Kidney (tissue), 13 donors: ENCODE measurements at regions not wholly inside any gene's neighbourhood (a gene's known extent, or its start where the extent isn't known, plus 50 kb on each side); places are given as distances from the start of the nearest gene placed in this dataset.

ENCODE experiments used
- DNase-seq, 5 donors: peaks; one replicate each; pipeline ENCODE4 v3.0.0-alpha.2; 2013 to 2020
- FAIRE-seq: peaks from 2 replicates; lab custom pipeline; 2012; peaks lifted over from hg19 to GRCh38; lab: Jason Lieb, UNC
- H3K27ac ChIP-seq, 2 donors: one replicate each; pipeline ENCODE4 v1.7.0; 2013; ENCODE audit warnings: low read depth in 2 of 2, low read length in 2 of 2, inconsistent platforms in 1 of 2
- H3K27me3 ChIP-seq: one replicate; pipeline ENCODE4 v1.7.1; 2013; ENCODE audit warnings: low read length, inconsistent platforms; ENCODE audit not compliant: control insufficient read depth, insufficient read depth
- H3K36me3 ChIP-seq, 3 donors: one replicate each; pipeline versions ENCODE4 v1.7.0 to v1.7.1; 2013; ENCODE audit warnings: low read length in 3 of 3, control low read depth in 1 of 3, inconsistent platforms in 1 of 3; ENCODE audit not compliant: insufficient read depth in 3 of 3, control insufficient read depth in 2 of 3
- H3K4me1 ChIP-seq, 3 donors: one replicate each; pipeline versions ENCODE4 v1.7.0 to v1.7.1; 2013; ENCODE audit warnings: low read length in 3 of 3, inconsistent platforms in 1 of 3, low read depth in 1 of 3; ENCODE audit not compliant: control insufficient read depth in 2 of 3, insufficient read depth in 2 of 3
- H3K4me3 ChIP-seq, 3 donors: one replicate each; pipeline versions ENCODE4 v1.7.0 to v1.8.1; 2013; ENCODE audit warnings: low read length in 3 of 3, control low read depth in 1 of 3, inconsistent platforms in 1 of 3
- H3K9ac ChIP-seq, 3 donors: one replicate each; pipeline versions ENCODE4 v1.7.0 to v1.7.1; 2013; ENCODE audit warnings: low read length in 3 of 3, control low read depth in 1 of 3, inconsistent platforms in 1 of 3
- H3K9me3 ChIP-seq, 3 donors: one replicate each; pipeline versions ENCODE4 v1.7.0 to v1.7.1; 2013; ENCODE audit warnings: low read length in 3 of 3, control low read depth in 1 of 3, inconsistent platforms in 1 of 3; ENCODE audit not compliant: control insufficient read depth in 2 of 3, insufficient read depth in 1 of 3
- CTCF ChIP-seq: IDR thresholded peaks from 3 replicates; pipeline ENCODE4 v1.5.1; 2012; ENCODE audit warnings: mild to moderate bottlenecking, moderate library complexity, borderline replicate concordance; ENCODE audit not compliant: insufficient read depth; ENCODE audit errors: extremely low read depth
- intact Hi-C: fragments of 100-400 bp; cut with DNase I; formaldehyde crosslinking; loops from one replicate; pipeline ENCODE4 v1.11.1; 2022
- donor health status: control.
- donor health status: control.
- donor health status: control.
- donor health status: control.
- donor health status: control.
- donor health status: DM: yes; HTN: yes; CAD: no.
- donor health status: Normal renal cell carcinoma (clear cell type).

GRCh38 chr9:3660936-3661335 lies 135.1 kb upstream of the RFX3 start:
- FAIRE-seq: no peak
- no peaks in the 10 kb centered on the region for H3K4me1 ChIP-seq
- H3K9me3 ChIP-seq: no peaks in the 10 kb centered on the region
- no peak overlapping the region for H3K9ac ChIP-seq
- intact Hi-C loops: no loop called here
- no peak for TF ChIP-seq CTCF
- H3K27me3 ChIP-seq: no peaks in the 10 kb centered on the region
- H3K27ac ChIP-seq: no peak overlapping the region
- H3K4me3 ChIP-seq: no peak overlapping the region
- H3K36me3 ChIP-seq: no peaks in the 10 kb centered on the region
- DNase-seq: peak in 2 of 5 donors; percentile 7 to 18

DNA sequence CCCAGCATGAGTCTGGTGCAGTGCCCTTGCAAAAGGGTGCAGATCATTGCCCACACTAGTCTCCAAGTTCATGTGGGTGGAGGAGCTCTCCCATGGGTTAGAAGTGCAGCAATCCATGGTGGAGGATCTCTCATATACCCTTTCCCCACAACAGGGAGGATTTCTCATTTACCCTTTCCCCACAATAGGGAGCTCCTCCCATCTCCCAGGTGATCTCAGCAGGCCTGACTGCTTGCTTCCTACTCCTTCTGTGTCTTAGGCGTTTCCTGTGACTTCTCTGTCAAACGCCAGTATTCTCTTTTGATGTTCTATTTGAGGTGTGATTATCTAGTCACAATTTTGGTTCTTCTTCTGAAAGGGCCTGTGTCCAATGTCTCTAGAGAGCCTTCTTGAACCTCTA lies 133.8 kb upstream of the RFX3 start:
- no peak overlapping the region for H3K9ac ChIP-seq
- no peaks in the 10 kb centered on the region for H3K9me3 ChIP-seq
- intact Hi-C loops: no loop called here
- H3K4me3 ChIP-seq: no peak overlapping the region
- FAIRE-seq: no peak
- no peak overlapping the region for H3K27ac ChIP-seq
- TF ChIP-seq CTCF: no peak
- H3K36me3 ChIP-seq: no peaks in the 10 kb centered on the region
- no peak for DNase-seq
- H3K4me1 ChIP-seq: no peaks in the 10 kb centered on the region
- H3K27me3 ChIP-seq: no peaks in the 10 kb centered on the region

- Histone ChIP-seq H3K4me1 (no peaks in the 10 kb centered on the region), H3K9ac (no peak overlapping the region), H3K4me3 (no peak overlapping the region), H3K36me3 (no peaks in the 10 kb centered on the region), H3K27me3 (no peaks in the 10 kb centered on the region), H3K27ac (no peak overlapping the region), H3K9me3 (no peaks in the 10 kb centered on the region)
- TF ChIP-seq CTCF: no peak
- FAIRE-seq: no peak
- no peak for DNase-seq
- intact Hi-C loops: no loop called here
These were observed 133.2 kb upstream of the RFX3 start for GRCh38 chr9:3658964-3659363.

DNA sequence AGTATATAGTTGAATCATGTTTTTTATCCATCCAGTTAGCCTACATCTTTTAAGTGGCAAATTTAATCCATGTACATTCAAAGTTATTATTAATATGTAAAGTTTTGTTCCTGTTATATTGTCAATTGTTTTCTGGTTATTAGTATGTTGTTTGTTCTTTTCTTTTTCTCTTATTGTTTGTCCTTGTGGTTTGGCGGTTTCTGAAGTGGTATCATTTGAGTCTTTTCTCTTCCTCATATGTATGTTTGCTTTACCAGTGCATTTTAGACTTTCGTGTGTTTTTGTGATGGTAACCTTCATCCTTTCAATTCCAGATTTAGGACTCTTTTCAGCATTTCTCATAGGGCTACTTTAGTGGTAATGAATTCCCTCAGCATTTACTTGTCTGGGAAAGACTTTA lies 130.4 kb upstream of the RFX3 start:
- intact Hi-C loops: no loop called here

More for the DNA sequence above, 130.4 kb upstream of the RFX3 start:
- no peak overlapping the region for H3K4me3 ChIP-seq
- FAIRE-seq (no peak), DNase-seq (no peak)
- TF ChIP-seq CTCF: no peak
- H3K4me1 ChIP-seq: no peaks in the 10 kb centered on the region
- H3K27ac ChIP-seq: no peak overlapping the region
- no peak overlapping the region for H3K9ac ChIP-seq
- H3K9me3 ChIP-seq: no peaks in the 10 kb centered on the region
- no peaks in the 10 kb centered on the region for H3K27me3 ChIP-seq
- H3K36me3 ChIP-seq: no peaks in the 10 kb centered on the region
